CD4-positive, alpha-beta T cell treated with Interleukin-12 subunit alpha and Interleukin-12 subunit beta, for 1 hour (primary cell): ENCODE measurements at regions not wholly inside any gene's neighbourhood (a gene's known extent, or its start where the extent isn't known, plus 50 kb on each side); places are given as distances from the start of the nearest gene placed in this dataset.

ENCODE experiments used
- DNase-seq: peaks from one replicate; pipeline ENCODE4 v3.0.0-alpha.2; 2020

GRCh38 chr20:53712212-53712977 lies 118.8 kb upstream of the ZNF217 start:
- no peak for DNase-seq

- DNase-seq, result no peak
Observed at GRCh38 chr20:53711333-53712211, 117.9 kb upstream of the ZNF217 start.

- DNase-seq, result peak; percentile 21
Observed at GRCh38 chr20:53708129-53708968, 114.7 kb upstream of the ZNF217 start.

GRCh38 chr20:53707371-53708055 lies 113.9 kb upstream of the ZNF217 start:
- peak; percentile 16 for DNase-seq

- peak; percentile 23 for DNase-seq
Observed at GRCh38 chr20:53706466-53707370, 113.1 kb upstream of the ZNF217 start.

- no peak for DNase-seq
Observed at GRCh38 chr20:53706008-53706465, 112.4 kb upstream of the ZNF217 start.

- no peak for DNase-seq
Observed at GRCh38 chr20:53702617-53703016, 109.0 kb upstream of the ZNF217 start.

GRCh38 chr20:53699906-53700305 lies 106.3 kb upstream of the ZNF217 start:
- no peak for DNase-seq

- DNase-seq, result no peak
Observed at GRCh38 chr20:53699085-53699674, 105.5 kb upstream of the ZNF217 start.

- DNase-seq, result no peak
Observed at GRCh38 chr20:53698371-53698978, 104.8 kb upstream of the ZNF217 start.

- DNase-seq, result no peak
Observed at GRCh38 chr20:53695797-53696527, 102.3 kb upstream of the ZNF217 start.

- DNase-seq, result peak; percentile 43
Observed at GRCh38 chr20:53693262-53693871, 99.7 kb upstream of the ZNF217 start.

- DNase-seq, result no peak
Observed at GRCh38 chr20:53692465-53693067, 98.9 kb upstream of the ZNF217 start.

- no peak for DNase-seq
Observed at GRCh38 chr20:53691811-53692192, 98.2 kb upstream of the ZNF217 start.

- DNase-seq, result no peak
Observed at GRCh38 chr20:53691060-53691810, 97.6 kb upstream of the ZNF217 start.

- no peak for DNase-seq
Observed at GRCh38 chr20:53688085-53688484, 94.4 kb upstream of the ZNF217 start.

- DNase-seq, result no peak
Observed at GRCh38 chr20:53685070-53685595, 91.5 kb upstream of the ZNF217 start.

- no peak for DNase-seq
Observed at GRCh38 chr20:53683506-53683905, 89.9 kb upstream of the ZNF217 start.
